GM19025 (cell line): ENCODE measurements at regions not wholly inside any gene's neighbourhood (a gene's known extent, or its start where the extent isn't known, plus 50 kb on each side); places are given as distances from the start of the nearest gene placed in this dataset.
"Not testable (repeated sequence)": the region's sequence is repeated elsewhere in the genome, so short reads cannot be mapped to it uniquely, and the experiment has no call there.

Experiments used
- ATAC-seq: cut with Tn5 transposase; IDR thresholded peaks from one replicate; pipeline ENCODE4 v1.9.1; 2021; ENCODE audit warnings: mild to moderate bottlenecking, low read depth, moderate library complexity; ENCODE audit not compliant: unreplicated experiment

DNA sequence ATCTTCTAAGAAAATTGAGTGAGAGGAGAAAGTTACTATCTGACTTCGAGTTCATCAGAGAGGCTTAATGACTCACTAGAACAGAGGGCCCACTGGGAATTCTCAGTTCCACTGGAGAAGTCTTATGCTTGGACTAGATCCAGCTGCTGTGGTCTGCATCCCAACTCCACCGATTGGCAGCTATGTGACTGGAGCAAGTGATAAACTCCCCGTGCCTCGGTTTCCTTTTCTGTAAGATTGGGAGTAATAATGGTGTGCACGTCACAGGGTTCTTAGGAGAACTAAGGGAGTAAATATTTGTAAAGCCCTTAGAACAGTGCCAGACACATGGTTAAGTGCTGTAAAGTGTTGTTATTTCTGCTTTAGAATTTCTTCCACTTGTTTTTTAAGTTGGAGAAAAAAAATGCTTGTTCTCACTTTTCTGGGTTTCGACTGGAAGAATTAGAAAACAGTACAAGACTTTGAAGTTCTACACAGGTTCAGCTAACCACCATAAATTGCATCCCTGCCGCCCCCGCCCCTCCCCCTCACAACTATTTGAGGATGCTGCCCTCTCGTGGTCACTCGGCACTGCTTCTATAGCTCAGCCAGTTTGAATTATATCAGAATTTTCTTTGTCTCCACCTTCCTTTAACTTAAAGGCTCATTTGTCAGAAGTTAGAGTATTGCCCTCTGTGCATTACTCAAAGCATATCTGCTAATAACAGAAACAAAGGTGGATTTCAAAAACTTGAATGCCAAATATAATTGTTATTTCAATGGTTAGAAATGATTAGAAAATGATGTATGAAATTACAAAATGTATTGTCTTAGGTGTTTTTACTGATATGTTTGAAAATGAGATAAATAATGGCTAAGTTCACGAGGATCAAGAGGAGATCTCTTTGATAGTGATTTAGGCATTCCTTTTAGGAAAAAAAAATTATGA lies 95.0 kb upstream of the IFNGR1 start:
- ATAC-seq, result no peak

DNA sequence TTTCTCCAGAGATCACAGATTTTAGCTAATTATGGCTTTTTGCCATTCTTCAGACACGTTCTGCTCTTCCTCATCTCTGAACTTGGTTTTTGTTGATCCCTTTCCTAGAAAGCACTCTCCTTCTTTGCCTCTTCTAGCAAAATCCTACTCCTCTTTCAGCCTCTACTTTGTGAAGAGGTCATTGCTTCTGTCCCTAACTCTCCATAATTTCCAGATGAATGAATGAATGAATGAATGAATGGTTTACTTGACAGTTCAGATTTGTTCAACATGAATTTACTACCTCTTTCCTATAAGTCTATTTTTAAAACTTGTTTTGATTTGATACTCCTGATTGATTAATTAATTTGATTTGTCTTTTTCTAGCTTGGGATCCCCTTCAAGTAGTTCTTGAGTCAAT lies 94.0 kb upstream of the IFNGR1 start:
- no peak for ATAC-seq

DNA sequence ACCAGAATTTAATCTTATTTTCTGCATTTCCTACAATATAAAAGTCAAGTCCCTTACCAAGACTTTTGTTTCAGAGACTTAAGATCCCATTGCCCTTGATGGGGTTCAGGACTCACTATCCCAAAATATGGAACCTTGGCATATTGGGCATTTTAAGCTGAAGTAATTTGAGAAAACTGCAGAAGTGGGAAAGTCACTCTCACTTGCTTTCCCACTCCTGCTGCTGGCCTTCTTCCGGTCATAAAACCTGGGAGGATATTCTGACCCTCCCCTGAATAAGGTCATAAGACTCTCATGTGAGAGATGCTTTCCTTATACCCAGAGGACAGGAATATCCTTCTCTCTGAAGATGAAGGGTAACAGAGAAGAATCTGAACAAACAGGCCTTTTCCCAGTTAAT lies 92.8 kb upstream of the IFNGR1 start:
- ATAC-seq, result no peak

DNA sequence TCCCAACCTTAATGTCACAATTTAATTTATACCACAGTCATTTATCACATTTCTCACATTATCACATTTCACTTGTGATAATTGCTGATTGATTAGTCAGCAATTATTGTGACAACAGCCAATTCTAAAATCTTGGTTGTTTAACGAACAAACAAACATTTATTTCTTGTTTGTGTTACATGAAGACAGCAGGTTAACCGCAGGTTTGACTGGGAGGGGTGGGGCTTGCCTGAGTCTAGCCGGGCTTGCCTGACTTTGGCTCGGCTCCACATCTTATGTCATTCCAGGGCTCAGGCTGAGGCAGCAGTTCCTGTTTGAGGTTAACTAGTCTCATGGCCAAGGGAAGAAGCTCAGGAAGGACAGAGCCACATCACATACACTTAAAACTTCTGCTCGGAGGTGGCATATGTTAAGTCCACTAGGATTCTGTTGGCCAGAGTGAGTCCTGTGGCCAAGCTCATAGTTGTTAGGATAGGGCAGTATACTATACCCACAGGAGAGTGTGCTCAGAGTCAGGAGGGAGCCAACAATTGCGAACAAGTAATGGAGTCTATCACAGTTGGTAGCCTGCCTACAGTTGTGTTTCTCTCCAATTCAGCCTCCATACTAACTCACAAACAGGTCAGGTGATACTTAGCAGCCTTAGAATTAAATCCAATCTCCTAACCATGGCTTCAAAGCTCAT lies 90.0 kb upstream of the IFNGR1 start:
- ATAC-seq, result no peak

DNA sequence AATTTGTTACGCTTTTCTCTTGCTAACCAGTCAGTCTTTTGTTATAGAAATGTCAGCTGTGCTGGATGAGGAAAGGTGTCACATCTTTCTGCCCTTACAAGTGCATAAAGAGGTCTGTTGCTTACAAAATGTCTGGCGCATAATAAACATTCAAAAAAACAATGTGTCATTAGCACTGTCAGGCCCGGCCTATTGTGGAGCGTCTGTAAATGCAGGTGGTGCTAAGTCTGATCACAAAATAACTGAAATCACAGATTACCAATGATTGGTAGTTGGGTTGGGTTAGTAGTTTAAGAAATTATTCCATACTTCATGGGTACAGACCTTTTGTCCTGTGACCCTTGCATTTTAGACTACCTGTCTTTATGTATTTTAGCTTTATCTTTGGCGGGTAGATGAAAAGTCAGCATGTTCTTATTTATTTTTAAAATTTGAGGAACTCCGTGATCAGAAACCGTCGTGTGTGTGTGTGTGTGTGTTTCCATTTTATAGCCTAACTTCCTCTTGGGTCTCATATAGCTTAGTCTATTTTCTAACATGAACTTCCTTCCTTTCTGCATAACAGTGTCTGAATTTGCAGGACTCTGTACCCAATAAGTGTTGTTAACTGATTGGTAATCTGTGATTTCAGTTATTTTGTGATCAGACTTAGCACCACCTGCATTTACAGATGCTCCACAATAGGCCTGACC lies 88.1 kb upstream of the IFNGR1 start:
- no peak for ATAC-seq

DNA sequence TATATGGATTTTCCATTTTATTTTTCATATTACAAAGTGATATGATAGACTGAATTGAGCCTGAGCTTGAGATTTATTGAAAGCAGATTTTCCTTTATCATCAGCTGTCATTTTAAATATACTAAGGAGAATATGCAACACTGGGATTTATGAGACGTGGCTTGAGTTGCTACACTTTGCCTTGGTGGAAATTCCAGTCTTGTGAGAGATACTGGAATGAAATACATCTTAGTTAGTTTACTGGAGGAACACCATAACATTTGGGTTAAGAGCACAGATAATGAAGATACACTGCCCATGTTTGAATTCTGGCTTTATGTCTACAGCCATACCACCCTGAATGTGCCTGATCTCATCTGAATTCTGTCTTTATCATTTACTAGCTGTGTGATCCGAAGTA lies 86.5 kb upstream of the IFNGR1 start:
- ATAC-seq, result no peak

DNA sequence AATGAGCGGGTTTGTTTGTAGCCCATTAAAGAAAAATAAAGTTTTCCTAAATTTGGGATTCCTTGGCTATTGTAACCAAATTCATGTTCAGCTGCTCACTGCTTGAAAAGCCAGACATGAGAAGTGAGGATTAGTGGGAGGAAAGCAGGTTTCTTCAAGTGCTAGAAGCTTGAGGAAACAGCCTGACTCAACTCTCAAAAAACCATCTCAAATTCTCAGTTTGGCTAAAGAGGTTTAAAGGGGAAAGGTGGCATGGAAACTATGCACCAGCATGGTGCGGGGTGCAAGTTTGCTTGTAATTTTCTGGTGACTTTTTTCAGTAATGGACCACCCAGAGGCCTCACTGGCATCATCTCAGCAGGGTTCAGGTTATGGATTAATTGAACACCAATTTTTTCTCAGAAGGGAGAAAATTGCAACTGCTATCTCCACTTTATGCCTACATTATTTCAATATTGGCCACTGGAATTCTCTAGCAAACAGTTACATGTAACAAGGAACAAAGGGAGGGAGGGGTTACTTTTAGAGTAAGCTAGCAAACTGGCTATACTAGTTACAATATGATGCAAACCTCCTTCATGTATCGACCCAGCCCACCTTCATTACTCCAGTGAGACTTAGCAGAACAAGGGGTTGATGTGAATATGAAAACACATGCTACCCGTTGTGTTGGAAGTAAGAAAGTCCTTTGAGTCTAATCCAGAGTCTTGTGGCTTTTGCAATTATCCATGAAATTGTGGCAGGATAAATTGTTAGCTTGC lies 85.0 kb upstream of the IFNGR1 start:
- ATAC-seq, result no peak

DNA sequence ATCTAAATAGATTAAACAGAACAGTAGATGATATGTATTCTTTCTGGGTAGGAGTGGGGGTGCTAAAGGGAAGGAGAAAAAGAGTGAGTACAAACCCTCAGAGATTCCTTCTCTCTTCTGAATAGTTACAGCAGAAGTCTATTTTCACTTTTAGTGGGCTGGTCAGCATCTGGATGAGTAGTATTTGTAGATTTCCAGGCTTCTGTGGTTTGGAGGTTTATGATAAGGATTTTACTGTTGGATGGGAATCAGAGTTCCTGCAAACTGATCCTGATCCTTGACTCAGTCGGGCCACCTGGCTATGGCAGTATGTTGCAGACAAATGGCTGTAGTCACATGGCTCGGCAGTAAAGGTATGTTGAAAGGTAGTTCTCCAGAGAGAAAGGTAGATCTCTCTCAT lies 84.3 kb upstream of the IFNGR1 start:
- no peak for ATAC-seq

DNA sequence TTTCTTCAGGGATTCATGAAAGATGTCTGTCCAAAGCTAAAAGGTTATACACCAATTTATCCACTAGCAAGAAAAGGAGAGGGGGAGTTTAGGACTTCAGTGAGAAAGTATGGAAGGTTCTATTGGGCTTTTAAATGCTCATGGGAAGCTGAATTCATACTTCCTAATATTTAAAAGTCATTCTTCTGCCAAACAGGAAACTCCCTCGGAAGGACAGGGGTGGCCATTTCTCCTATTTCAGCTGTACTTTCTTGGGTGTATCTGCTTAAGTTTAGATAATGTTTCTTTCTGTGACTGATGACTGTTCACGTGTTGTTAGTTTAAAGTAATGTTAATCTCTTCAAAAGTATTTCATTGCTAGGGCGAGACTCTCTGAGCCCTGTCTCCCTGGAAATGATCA lies 80.5 kb upstream of the IFNGR1 start:
- ATAC-seq, result no peak

DNA sequence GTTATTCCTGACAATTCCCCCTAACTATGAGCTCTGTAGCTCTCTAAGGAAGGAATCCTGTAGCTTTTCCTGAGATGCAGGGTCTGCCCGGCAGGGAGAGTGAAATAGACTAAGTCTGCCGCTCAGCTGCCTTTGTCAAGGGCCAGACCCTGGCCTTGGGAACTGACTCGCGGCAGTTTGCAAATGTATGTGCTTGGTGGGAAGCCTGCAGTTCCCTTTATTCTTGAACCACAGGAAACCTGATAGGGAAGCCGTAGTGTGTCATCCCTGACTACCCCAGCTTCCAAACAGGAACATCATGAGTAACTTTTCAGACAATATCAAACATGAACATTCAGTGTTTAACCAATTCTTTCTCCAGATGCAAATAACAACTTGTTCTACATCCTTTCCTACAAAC lies 78.7 kb upstream of the IFNGR1 start:
- no peak for ATAC-seq

DNA sequence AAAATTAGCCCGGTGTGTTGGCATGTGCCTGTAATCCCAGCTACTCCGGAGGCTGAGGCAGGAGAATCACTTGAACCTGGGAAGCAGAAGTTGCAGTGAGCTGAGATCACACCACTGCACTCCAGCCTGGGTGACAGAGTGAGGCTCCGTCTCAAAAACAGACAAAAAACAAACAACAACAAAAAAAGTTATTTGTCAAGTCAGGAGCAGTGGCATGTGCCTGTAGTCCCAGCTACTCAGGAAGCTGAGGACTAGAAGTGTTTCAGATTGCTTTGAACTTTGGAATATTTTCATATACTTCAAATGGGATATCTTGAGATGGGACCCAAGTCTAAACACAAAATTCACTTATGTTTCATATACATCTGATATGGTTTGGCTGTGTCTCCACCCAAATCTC lies 73.1 kb upstream of the IFNGR1 start:
- ATAC-seq, result not testable (repeated sequence)

DNA sequence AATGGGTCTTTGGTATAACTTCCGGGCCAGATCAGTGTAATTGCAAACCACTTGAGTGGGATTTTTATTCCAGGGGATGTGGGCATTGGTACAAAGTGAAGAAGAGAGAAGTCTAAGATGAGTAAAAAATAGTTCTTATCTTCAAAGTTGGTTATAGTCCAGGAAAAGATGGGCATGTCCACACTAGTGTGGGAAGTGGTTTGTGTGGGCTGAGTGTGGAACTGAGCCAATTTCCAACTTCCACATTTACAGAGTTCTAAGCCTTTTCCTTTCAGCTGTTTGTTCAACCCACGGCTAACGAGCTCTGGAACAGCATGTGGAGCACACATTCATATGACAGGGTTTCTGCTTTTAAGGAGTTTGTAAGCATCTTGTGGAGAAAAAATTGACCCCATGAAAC lies 72.3 kb upstream of the IFNGR1 start:
- ATAC-seq, result no peak

DNA sequence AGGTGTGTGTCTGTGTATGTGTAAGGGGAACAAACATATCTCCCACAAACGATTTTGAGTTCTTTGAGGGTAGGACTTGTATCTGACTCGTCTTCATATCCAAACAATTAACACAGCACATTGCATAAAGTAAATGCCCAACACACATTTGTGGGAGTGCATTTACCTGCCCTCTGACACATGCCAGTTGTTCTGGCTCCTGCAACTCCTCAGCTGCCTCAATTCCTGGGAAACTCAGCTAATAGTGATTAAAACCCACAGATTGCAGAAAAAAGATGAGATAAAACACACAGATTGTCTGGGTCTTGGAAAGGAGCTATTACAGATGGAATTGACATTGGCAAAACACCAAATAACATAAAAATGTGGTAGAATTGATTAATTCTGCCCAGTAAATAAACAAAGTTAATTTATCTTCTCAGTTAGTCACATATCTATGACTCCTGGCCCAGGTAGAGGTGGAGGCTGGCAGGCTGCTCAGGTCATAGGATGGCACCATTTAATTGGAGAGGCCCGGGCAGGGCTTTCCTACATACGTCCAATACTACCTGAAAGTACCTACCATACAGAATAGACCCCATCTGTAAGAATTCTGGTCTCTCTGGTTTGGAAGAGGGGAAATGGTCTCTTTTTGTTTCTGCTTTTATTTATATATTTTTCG lies 71.5 kb upstream of the IFNGR1 start:
- no peak for ATAC-seq

DNA sequence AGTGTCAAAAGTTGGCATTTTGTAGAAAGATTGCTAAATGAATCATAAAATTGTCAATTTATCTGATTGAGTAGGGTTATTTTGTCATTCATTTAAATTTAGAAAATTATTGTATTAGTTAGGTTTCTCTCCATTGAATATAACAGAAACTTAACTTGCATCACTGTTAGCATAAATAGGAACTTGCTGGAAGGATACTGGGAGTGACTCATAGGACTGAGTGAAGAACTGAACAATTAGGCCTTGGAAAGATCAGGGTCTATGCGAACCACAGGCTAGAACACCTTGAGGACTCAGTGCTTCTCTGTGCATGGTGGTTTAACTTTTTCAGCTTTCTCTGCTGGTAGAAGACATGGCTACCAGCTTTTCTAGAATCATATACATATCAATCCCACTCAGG lies 67.7 kb upstream of the IFNGR1 start:
- ATAC-seq, result no peak

DNA sequence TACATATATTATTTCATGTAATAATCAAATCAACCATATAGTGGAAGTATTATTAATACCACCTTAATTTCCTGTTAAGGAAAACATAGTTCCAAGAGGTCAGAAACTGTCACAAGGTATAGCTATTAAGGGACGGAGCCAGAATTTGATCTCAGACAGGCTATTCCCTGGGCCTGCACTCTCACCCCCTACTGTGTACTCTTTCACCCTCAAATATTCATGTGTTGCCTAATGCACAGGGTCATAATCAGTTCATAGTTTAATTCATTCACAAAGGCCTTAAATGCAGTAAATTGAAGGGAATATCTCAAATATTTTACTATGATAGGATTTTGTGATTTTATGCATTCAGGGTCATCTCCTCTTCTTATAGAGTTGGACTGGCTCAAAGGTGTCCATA lies 67.2 kb upstream of the IFNGR1 start:
- ATAC-seq, result no peak

DNA sequence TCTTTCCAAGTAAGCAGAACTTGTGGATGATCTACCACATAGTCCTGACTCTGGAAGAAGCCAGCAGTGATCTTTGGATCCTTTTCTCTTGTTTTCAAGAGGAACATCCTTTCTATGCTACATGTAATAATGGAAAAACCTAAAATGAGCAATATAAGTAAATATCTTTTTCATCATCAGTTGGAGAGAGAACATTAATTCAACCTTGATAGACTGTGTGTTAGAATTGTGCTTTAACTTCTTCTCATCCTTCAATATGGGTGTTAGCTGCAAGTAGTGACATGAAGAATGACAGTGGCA lies 65.6 kb upstream of the IFNGR1 start:
- ATAC-seq, result no peak

DNA sequence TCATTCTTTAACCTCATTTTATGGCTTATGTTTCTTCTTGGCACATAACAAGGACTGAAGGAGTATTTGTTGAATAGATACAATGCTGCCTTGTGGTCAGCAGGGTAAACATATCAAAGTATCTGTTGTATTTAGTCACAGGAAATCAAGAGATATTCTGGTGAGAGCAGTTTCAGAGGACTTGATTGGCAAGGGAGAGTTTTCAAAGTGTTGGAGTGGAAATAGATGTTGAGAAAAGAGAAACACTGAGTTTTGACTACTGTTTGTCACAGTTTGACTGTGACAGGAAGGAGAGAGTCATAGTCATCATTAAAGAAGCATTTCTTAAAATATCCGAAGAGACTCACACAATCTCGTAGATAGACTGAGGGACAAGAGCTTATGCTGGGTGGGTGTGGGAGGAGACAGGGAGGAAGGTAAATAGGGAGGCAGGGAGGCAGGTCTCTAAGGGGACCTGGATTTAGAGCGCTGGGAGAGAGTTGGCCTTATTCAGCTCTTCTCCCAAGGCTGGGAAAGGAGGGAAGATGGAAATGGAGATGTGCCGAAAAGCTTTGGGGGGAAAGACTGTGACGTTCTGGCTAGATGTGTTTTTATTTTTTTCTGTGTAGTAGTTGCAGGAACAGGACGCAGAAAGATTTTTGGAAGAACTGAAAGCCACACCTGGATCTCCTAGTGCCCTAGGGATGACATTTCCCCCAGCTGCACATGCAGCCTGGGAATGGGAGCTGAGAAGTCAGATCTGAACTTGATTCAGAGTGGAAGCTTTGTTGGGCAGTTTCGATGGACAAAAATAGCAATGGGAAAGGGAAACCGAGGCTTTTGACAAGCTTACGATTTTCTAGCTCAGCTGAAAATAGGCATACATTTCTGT lies 65.0 kb upstream of the IFNGR1 start:
- ATAC-seq, result no peak

DNA sequence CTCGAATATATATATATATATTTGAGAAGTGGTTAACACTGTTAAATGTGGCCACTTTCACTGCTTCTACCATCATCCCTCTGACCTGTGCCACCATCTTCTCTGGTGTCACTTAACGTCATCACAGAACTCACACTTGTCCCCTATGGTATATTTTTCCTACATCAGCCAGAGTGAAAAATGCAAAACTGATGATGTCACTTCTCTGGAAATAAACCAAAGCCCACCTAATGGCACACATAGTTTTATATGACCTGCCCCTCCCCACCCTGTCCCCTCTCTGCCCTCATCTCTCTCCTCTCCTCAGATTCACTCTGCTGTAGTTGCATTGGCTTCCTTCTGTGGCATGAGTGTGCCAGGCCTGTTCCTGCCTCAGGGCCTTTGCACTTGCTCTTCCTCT lies 63.9 kb upstream of the IFNGR1 start:
- no peak for ATAC-seq

DNA sequence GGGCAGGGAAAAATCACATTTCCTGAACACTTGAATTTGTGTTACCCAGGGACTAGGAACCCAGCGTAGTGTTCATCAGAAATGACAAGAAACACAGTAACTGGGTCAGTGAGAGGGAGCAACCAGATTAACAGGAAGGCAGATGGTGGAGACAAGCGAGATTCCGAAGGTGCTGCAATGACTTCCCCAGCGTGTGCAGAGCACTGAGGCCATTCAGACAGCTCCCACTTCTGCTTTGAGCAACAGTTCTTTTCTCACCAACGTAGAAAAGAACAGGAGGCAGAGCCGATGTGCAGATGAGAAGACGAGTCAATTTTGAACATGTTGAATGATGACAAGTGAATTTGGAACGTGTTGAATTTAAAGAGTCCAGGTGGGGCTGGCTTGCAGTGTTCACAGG lies 63.1 kb upstream of the IFNGR1 start:
- ATAC-seq, result no peak
